Transverse colon (tissue), 4 donors: ENCODE measurements at regions not wholly inside any gene's neighbourhood (a gene's known extent, or its start where the extent isn't known, plus 50 kb on each side); places are given as distances from the start of the nearest gene placed in this dataset.

Source experiments
- DNase-seq: peaks from one replicate; pipeline ENCODE4 v3.0.0-alpha.2; 2019
- H3K27ac ChIP-seq, 4 donors: fragments of 200-600 bp; sonication (generic); 2 replicates each; pipeline ENCODE4 v1.5.1; 2016 to 2018; ENCODE audit warnings: inconsistent platforms in 4 of 4
- H3K27me3 ChIP-seq: fragments of 200-600 bp; sonication (generic); 2 replicates; pipeline ENCODE4 v1.5.1; 2017; ENCODE audit warnings: inconsistent platforms
- H3K36me3 ChIP-seq, 4 donors: fragments of 200-600 bp; sonication (generic); 2 replicates each; pipeline ENCODE4 v1.5.1; 2017 to 2019; ENCODE audit warnings: inconsistent platforms in 4 of 4
- H3K4me1 ChIP-seq, 4 donors: fragments of 200-600 bp; sonication (generic); 2 replicates each; pipeline ENCODE4 v1.5.1; 2017 to 2020; ENCODE audit warnings: inconsistent platforms in 4 of 4
- H3K4me3 ChIP-seq, 4 donors: fragments of 200-600 bp; sonication (generic); 1 replicate in 1 of 4; 2 replicates in 3 of 4; pipeline versions ENCODE4 v1.5.1 to v1.6.1; 2017 to 2019; ENCODE audit warnings: inconsistent platforms in 4 of 4
- H3K9me3 ChIP-seq, 2 donors: fragments of 200-600 bp; sonication (generic); 2 replicates each; pipeline ENCODE4 v1.5.1; 2017 to 2019; ENCODE audit warnings: inconsistent platforms in 2 of 2
- CTCF ChIP-seq, 5 experiments: fragments of 200-600 bp in 3 of 5; fragments of 450-650 bp in 2 of 5; sonication (generic) in 3 of 5; IDR thresholded peaks; 1 replicate in 2 of 5; 2 replicates in 3 of 5; pipeline ENCODE4 v1.5.1; 2016 to 2017; ENCODE audit warnings: antibody characterized with exemption in 5 of 5, inconsistent platforms in 3 of 5, mild to moderate bottlenecking in 2 of 5, moderate library complexity in 1 of 5
- EP300 ChIP-seq: sonication (generic); formaldehyde crosslinking; IDR thresholded peaks from one replicate; pipeline ENCODE4 v1.6.1; 2017; ENCODE audit warnings: antibody characterized with exemption, low read depth
- POLR2A ChIP-seq: fragments of 450-650 bp; IDR thresholded peaks from one replicate; pipeline ENCODE4 v1.6.1; 2016; ENCODE audit warnings: antibody characterized with exemption, mild to moderate bottlenecking, moderate library complexity
- POLR2AphosphoS5 ChIP-seq, 3 donors: sonication (generic); formaldehyde crosslinking; IDR thresholded peaks; one replicate each; pipeline ENCODE4 v1.6.1; 2016; ENCODE audit warnings: antibody characterized with exemption in 3 of 3
- WGBS, 2 donors: methylation state at CpG; one replicate each; pipeline ENCODE4 v1.1.5; 2018; ENCODE audit warnings: low coverage in 1 of 2; 5-methylcytosine and 5-hydroxymethylcytosine counted together
- in situ Hi-C, 4 donors: fragments of 200-750 bp; cut with MboI; loops; one replicate each; pipeline versions ENCODE4 v1.15.0 to v1.15.1; 2017; ENCODE audit warnings: low sequenced_read_pairs in 3 of 4, low pct_ligation_motif_present in 1 of 4, low pct_unique_long_range_greater_than_20kb in 1 of 4
- intact Hi-C: fragments of 100-400 bp; cut with DNase I; formaldehyde crosslinking; loops from one replicate; pipeline ENCODE4 v1.15.1; 2023; ENCODE audit warnings: low total_unique reads

GRCh38 chr16:65524231-65524630 lies 402.4 kb upstream of the CDH11 start:
- Histone ChIP-seq H3K4me1 (no peaks in the 10 kb centered on the region), H3K27ac (no peak overlapping the region), H3K36me3 (no peaks in the 10 kb centered on the region), H3K4me3 (no peak overlapping the region), H3K9me3 (no peaks in the 10 kb centered on the region), H3K27me3 (no peaks in the 10 kb centered on the region)
- 75 to 83% methylated on average over 3 of the region's 3 CpGs for WGBS, 2 donors
- in situ Hi-C loops: no loop called here
- no peak for TF ChIP-seq POLR2AphosphoS5 (IDR thresholded peaks at IDR 0.05)
- no peak for TF ChIP-seq EP300
- no peak for TF ChIP-seq CTCF (IDR thresholded peaks at IDR 0.05)
- no peak for TF ChIP-seq POLR2A
- intact Hi-C loops: no loop called here
- no peak for DNase-seq

DNA sequence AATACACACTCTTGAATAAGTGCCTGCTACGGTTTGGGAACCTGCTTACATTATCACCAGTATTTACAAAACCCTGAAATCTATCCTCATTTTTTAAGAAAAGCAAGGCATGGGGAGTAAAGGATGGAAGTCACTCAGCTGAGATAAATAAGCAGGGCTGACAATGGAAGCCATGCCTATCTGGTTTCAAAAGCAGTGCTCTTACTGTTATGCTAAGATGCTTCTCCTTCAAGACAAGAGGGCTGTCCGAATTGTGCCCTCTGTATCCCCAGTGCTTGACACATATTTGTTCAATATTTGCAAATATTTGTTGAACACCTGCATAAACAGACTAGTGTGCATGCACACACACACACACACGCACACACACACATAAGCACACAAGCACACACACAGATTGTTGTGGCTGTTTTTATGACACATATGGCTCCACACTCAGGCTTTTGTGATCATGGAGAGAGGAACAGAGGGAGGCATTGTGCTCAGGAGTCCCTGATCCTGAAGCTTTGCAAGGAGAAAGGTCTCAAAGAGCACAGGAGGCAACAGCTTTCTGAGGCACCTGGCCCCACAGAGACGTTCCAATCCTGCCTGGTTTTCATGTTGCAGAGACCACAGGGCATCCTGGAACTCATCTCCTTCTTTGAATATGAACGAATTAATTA lies 401.6 kb upstream of the CDH11 start:
- TF ChIP-seq CTCF (IDR thresholded peaks at IDR 0.05) (no peak), POLR2AphosphoS5 (IDR thresholded peaks at IDR 0.05) (no peak), POLR2A (no peak), EP300 (no peak)
- intact Hi-C loops (no loop called here), in situ Hi-C loops (no loop called here)
- no peak for DNase-seq
- 66 to 70% methylated on average over 1 to 5 of the region's 5 CpGs for WGBS, 2 donors
- Histone ChIP-seq H3K27ac (no peak overlapping the region), H3K9me3 (no peaks in the 10 kb centered on the region), H3K27me3 (no peaks in the 10 kb centered on the region), H3K4me3 (no peak overlapping the region), H3K36me3 (no peaks in the 10 kb centered on the region), H3K4me1 (no peaks in the 10 kb centered on the region)

DNA sequence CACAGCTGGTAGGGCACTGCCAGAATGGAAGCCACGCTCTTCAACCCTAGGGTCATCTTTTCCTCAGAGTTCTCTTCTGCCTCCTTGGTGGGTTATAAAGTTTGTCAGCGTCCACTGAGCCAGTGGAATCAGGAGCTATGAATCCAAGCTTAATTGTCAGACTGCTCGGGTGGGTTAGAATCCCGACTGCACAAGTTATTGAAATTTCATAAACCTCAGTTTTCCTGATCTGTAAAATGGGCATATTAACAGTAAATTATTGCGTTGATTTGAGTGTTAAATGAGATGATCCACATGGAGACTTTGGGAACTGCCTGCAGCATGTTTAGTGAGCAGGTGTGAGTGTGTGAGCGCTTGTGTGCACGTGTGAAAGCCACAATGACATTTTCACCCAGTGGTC lies 400.5 kb upstream of the CDH11 start:
- Histone ChIP-seq H3K27ac (no peak overlapping the region), H3K4me1 (no peaks in the 10 kb centered on the region), H3K4me3 (no peak overlapping the region), H3K36me3 (no peaks in the 10 kb centered on the region), H3K27me3 (no peaks in the 10 kb centered on the region), H3K9me3 (no peaks in the 10 kb centered on the region)
- in situ Hi-C loops: no loop called here
- TF ChIP-seq EP300 (no peak), POLR2AphosphoS5 (IDR thresholded peaks at IDR 0.05) (no peak), POLR2A (no peak), CTCF (IDR thresholded peaks at IDR 0.05) (no peak)
- WGBS, 2 donors: 76 to 82% methylated on average over 7 of the region's 7 CpGs
- DNase-seq: no peak
- intact Hi-C loops: no loop called here

GRCh38 chr16:65521633-65522328 lies 399.9 kb upstream of the CDH11 start:
- H3K4me3 ChIP-seq: no peak overlapping the region
- 46 to 48% methylated on average over 10 of the region's 10 CpGs for WGBS, 2 donors
- H3K36me3 ChIP-seq: no peaks in the 10 kb centered on the region
- no peaks in the 10 kb centered on the region for H3K27me3 ChIP-seq
- DNase-seq: no peak
- no peak overlapping the region for H3K27ac ChIP-seq
- no peak for TF ChIP-seq POLR2A
- no peak for TF ChIP-seq CTCF (IDR thresholded peaks at IDR 0.05)
- TF ChIP-seq POLR2AphosphoS5 (IDR thresholded peaks at IDR 0.05): no peak
- TF ChIP-seq EP300: no peak
- no peaks in the 10 kb centered on the region for H3K9me3 ChIP-seq
- in situ Hi-C loops: no loop called here
- no peaks in the 10 kb centered on the region for H3K4me1 ChIP-seq
- intact Hi-C loops: no loop called here
